VCaP (cell line): ENCODE measurements at regions not wholly inside any gene's neighbourhood (a gene's known extent, or its start where the extent isn't known, plus 50 kb on each side); places are given as distances from the start of the nearest gene placed in this dataset.

Experiments
- H3K27ac ChIP-seq: fragments of 450-650 bp; 2 replicates; pipeline ENCODE4 v1.5.1; 2017
- CTCF ChIP-seq: fragments of 450-650 bp; conservative IDR thresholded peaks from 2 replicates; pipeline ENCODE4 v1.5.1; 2017; ENCODE audit warnings: mild to moderate bottlenecking, moderate library complexity

- TF ChIP-seq CTCF: no peak
- H3K27ac ChIP-seq: no peak overlapping the region
Observed at GRCh38 chr11:105466582-105467228, 143.2 kb upstream of the GRIA4 start.

DNA sequence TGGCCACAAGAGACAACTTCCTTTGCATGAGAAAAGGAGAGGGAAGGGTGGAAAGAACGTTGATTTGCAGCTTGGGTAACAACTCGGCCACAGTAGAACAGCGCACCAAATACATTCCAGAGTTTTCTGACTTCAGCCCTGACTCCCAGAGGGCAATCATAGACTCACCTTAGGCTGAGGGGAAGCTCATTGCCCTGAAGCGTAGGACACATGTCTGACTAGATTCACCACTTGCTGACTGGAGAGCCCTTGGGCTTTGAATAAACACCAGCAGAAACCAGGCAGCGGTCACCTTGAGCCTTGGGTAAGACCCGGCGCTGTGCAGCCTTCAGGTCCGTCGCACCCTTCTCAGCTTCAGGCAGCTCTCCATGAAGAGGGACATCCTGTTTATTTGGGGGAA lies 151.8 kb upstream of the GRIA4 start:
- H3K27ac ChIP-seq: no peak overlapping the region
- TF ChIP-seq CTCF: no peak

GRCh38 chr11:105456950-105457349 lies 152.9 kb upstream of the GRIA4 start:
- TF ChIP-seq CTCF: no peak
- H3K27ac ChIP-seq: no peak overlapping the region

- no peak overlapping the region for H3K27ac ChIP-seq
- no peak for TF ChIP-seq CTCF
Observed at GRCh38 chr11:105449100-105449734, 160.7 kb upstream of the GRIA4 start.

- no peak for TF ChIP-seq CTCF
- no peak overlapping the region for H3K27ac ChIP-seq
Observed at GRCh38 chr11:105448703-105449079, 161.2 kb upstream of the GRIA4 start.

- no peak for TF ChIP-seq CTCF
Observed at GRCh38 chr11:105447936-105448702, 161.8 kb upstream of the GRIA4 start.

DNA sequence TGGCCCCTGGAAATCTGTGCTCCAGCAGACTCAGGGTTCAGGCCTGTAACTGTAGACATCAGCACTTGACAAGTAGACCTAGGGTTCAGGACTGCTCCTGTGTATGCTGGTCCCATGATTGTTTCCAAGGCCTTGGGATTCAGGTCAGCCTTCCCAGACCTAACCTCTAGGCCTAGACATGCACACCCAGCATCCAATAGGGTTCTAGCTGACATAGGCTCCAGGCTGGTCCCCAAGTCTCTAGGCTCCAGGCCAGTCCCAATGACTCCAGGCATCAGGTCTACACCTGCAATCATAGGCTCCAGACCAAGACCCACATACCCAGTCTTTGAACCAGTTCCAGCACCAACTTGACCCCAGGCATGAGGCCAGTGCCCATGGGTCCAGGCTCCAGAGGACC lies 166.2 kb upstream of the GRIA4 start:
- TF ChIP-seq CTCF: no peak
- H3K27ac ChIP-seq: no peak overlapping the region

More at GRCh38 chr11:105447936-105448702, 161.8 kb upstream of the GRIA4 start:
- H3K27ac ChIP-seq: no peak overlapping the region
